Suprapubic skin (tissue), 4 donors: ENCODE measurements at regions not wholly inside any gene's neighbourhood (a gene's known extent, or its start where the extent isn't known, plus 50 kb on each side); places are given as distances from the start of the nearest gene placed in this dataset.
A peak's percentile ranks its signal among the peaks of the same experiment; 100 is the strongest.
"Not testable (repeated sequence)": the region's sequence is repeated elsewhere in the genome, so short reads cannot be mapped to it uniquely, and the experiment has no call there.

Experiments
- DNase-seq, 2 donors: peaks; one replicate each; pipeline ENCODE4 v3.0.0-alpha.2; 2019; ENCODE audit warnings: low spot score in 2 of 2
- H3K27ac ChIP-seq: fragments of 200-600 bp; sonication (generic); one replicate; pipeline ENCODE4 v1.5.1; 2019
- H3K27me3 ChIP-seq: fragments of 200-600 bp; sonication (generic); one replicate; pipeline ENCODE4 v1.5.1; 2019
- H3K36me3 ChIP-seq: fragments of 200-600 bp; sonication (generic); one replicate; pipeline ENCODE4 v1.5.1; 2019
- H3K4me1 ChIP-seq: fragments of 200-600 bp; sonication (generic); one replicate; pipeline ENCODE4 v1.5.1; 2019
- H3K4me3 ChIP-seq: fragments of 200-600 bp; sonication (generic); one replicate; pipeline ENCODE4 v1.5.1; 2019; ENCODE audit warnings: mild to moderate bottlenecking
- H3K9me3 ChIP-seq: fragments of 200-600 bp; sonication (generic); one replicate; pipeline ENCODE4 v1.5.1; 2019
- EP300 ChIP-seq: sonication (generic); formaldehyde crosslinking; IDR thresholded peaks from one replicate; pipeline ENCODE4 v1.6.1; 2017; ENCODE audit warnings: antibody characterized with exemption
- POLR2A ChIP-seq, 2 donors: fragments of 450-650 bp; IDR thresholded peaks; one replicate each; pipeline ENCODE4 v1.6.1; 2017; ENCODE audit warnings: antibody characterized with exemption in 2 of 2, mild to moderate bottlenecking in 2 of 2, moderate library complexity in 2 of 2
- POLR2AphosphoS5 ChIP-seq, 3 donors: sonication (generic); formaldehyde crosslinking; IDR thresholded peaks; one replicate each; pipeline ENCODE4 v1.6.1; 2017; ENCODE audit warnings: antibody characterized with exemption in 3 of 3
- WGBS: methylation state at CpG from one replicate; pipeline ENCODE4 v1.1.5; 2018; 5-methylcytosine and 5-hydroxymethylcytosine counted together
- TF ChIP-seq, protein P1 (sequence below), 2 donors: fragments of 200-600 bp in 1 of 2; fragments of 450-650 bp in 1 of 2; sonication (generic) in 1 of 2; IDR thresholded peaks; one replicate each; pipeline ENCODE4 v1.5.1; 2016 to 2019; ENCODE audit warnings: antibody characterized with exemption in 2 of 2, mild to moderate bottlenecking in 1 of 2, moderate library complexity in 1 of 2

DNA sequence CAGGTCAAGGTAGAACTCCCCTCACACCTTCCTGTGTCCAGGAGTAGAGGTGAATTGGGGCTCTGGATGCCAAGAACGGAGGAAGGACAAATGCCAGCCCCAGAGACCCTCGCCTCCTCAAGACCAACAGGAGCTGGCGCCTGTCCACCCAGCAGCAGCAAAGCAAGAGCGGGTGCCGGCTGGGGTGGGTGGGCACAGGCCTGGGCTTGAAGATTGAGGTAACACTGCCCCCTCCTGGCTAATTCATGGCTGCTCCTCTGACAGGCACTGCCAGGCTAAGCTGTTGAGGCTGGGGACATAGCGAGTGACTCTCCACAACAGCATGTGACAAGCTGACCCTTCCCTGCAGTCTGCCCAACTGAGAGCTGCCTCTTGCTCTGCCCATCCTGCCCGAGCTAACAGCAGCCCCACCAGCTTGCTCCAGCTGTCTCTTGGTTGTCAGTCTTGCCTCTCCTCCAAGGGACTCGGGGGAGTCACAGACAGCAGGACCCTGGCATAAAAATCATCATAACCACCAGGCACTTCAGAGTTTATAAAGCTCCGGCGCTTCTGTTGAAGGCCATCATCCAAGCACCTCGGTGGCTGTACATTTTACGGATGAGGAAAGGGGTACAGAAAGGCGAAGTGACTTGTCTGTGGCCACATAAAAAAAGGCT lies 202.3 kb downstream of the TBC1D2B start:
- H3K27ac ChIP-seq, H3K36me3 ChIP-seq, H3K9me3 ChIP-seq, H3K4me1 ChIP-seq, DNase-seq, H3K27me3 ChIP-seq, H3K4me3 ChIP-seq: not testable (repeated sequence)
- TF ChIP-seq, protein P1, sequence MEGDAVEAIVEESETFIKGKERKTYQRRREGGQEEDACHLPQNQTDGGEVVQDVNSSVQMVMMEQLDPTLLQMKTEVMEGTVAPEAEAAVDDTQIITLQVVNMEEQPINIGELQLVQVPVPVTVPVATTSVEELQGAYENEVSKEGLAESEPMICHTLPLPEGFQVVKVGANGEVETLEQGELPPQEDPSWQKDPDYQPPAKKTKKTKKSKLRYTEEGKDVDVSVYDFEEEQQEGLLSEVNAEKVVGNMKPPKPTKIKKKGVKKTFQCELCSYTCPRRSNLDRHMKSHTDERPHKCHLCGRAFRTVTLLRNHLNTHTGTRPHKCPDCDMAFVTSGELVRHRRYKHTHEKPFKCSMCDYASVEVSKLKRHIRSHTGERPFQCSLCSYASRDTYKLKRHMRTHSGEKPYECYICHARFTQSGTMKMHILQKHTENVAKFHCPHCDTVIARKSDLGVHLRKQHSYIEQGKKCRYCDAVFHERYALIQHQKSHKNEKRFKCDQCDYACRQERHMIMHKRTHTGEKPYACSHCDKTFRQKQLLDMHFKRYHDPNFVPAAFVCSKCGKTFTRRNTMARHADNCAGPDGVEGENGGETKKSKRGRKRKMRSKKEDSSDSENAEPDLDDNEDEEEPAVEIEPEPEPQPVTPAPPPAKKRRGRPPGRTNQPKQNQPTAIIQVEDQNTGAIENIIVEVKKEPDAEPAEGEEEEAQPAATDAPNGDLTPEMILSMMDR (IDR thresholded peaks at IDR 0.05): peak in 1 of 2 donors; percentile 33
- 72% methylated on average over 10 of the region's 13 CpGs for WGBS

DNA sequence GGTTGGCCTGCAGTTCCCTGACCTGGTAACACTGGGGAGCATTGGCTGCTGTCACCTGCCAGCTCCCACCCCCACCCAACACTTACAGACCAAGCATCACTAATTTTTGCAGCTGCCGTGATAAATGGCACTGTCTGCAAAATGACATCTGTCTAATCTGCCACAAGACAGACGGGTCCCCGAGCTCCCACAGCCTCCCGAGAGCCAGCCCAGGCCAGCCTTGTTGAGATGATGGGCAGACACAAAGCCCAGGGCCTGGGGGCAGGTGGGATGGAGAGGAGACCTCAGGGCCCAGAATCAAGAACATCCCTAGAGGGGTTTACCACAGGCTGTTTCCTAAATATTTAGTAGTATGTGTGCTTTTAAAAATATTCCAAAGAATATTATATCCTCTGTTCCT lies 203.4 kb downstream of the TBC1D2B start:
- 90% methylated on average over 4 of the region's 4 CpGs for WGBS
- Histone ChIP-seq H3K9me3 (no peaks in the 10 kb centered on the region), H3K4me1 (peaks cover 10% of the 10 kb centered on the region), H3K36me3 (no peaks in the 10 kb centered on the region), H3K27ac (no peak overlapping the region), H3K4me3 (no peak overlapping the region), H3K27me3 (peaks cover 3% of the 10 kb centered on the region)
- DNase-seq: no peak
- no peak for TF ChIP-seq EP300
- TF ChIP-seq, protein P1 (IDR thresholded peaks at IDR 0.05): no peak
- TF ChIP-seq POLR2AphosphoS5 (IDR thresholded peaks at IDR 0.05): no peak
- TF ChIP-seq POLR2A (IDR thresholded peaks at IDR 0.05): no peak

DNA sequence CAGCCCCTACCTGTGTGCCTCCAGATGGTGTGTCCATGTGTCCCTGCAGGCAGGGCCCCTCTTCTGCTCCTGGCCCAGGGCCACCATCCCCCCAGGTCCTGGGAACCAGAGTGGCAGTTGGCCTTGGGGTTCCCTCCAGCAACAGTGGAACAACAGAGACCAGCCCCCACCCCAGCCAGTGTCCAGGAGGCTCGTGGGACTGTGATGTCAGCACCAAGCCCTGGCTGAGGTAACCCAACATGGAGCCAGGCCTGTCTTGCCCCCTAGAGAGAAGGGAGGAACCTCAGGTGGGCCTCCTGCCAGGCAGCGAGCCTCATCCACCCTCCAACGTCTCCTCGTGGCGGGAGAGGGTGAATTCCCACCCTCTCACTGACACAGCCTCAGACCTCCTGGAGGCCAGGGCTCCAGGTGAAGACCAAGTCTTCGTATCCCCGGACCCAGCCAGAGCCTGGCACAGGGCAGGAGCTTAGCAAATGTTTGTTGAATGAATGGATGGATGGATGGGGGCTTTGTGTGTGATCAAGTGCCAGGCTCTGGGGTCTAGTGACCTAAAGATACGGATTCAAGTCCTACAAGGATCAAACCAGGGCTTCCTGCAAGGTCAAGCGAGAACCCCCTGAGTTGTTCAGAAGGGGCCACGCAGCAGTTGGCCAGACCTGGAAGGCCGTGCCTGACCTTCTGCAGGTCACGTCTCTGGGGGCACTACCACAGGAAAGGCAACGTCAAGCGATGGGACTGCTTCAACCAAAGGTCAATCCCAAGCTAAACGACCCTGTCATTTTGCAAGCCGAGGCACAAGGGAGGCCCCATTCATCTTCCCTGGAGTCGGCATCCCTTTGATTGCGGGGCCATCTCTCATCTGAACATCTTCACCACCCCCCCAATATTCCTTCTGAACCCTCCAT lies 204.7 kb downstream of the TBC1D2B start:
- H3K27me3 ChIP-seq, DNase-seq, H3K36me3 ChIP-seq, H3K27ac ChIP-seq, H3K9me3 ChIP-seq, H3K4me1 ChIP-seq, H3K4me3 ChIP-seq: not testable (repeated sequence)
- 79% methylated on average over 6 of the region's 18 CpGs for WGBS

DNA sequence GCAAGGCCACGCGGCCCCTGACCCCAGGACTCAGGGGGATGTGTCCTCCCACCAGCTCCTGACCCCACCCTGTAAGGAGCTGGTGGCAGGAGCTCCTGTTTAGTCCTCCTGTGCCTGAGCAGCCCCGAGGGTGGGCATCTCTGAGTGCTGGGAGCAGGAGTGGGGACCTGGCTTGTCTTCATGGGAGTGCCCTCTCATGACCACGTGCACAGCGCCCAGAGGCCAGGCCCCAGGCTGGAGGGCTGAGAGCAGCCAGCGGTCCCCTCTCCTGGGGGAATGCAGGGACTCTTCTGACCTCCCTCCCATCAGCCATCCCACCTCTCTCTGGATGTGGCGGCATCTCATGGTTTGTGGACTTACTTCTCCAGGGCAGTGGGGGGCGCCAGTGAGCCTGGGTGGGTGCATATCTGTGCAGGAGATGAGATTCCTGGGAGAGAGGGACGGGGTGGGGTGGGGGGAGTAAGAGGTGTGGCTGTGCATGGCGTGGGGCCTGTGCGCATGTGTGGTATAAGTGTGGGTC lies 205.6 kb downstream of the TBC1D2B start:
- TF ChIP-seq EP300: no peak
- no peak for TF ChIP-seq POLR2A (IDR thresholded peaks at IDR 0.05)
- TF ChIP-seq, protein P1 (IDR thresholded peaks at IDR 0.05): no peak
- no peak for TF ChIP-seq POLR2AphosphoS5 (IDR thresholded peaks at IDR 0.05)
- no peak overlapping the region for H3K4me3 ChIP-seq
- no peaks in the 10 kb centered on the region for H3K9me3 ChIP-seq
- H3K4me1 ChIP-seq: peaks cover 8% of the 10 kb centered on the region
- no peak overlapping the region for H3K27ac ChIP-seq
- whole genome bisulfite sequencing: 91% methylated on average over 7 of the region's 11 CpGs
- DNase-seq: no peak
- H3K36me3 ChIP-seq: no peaks in the 10 kb centered on the region
- peaks cover 3% of the 10 kb centered on the region for H3K27me3 ChIP-seq

DNA sequence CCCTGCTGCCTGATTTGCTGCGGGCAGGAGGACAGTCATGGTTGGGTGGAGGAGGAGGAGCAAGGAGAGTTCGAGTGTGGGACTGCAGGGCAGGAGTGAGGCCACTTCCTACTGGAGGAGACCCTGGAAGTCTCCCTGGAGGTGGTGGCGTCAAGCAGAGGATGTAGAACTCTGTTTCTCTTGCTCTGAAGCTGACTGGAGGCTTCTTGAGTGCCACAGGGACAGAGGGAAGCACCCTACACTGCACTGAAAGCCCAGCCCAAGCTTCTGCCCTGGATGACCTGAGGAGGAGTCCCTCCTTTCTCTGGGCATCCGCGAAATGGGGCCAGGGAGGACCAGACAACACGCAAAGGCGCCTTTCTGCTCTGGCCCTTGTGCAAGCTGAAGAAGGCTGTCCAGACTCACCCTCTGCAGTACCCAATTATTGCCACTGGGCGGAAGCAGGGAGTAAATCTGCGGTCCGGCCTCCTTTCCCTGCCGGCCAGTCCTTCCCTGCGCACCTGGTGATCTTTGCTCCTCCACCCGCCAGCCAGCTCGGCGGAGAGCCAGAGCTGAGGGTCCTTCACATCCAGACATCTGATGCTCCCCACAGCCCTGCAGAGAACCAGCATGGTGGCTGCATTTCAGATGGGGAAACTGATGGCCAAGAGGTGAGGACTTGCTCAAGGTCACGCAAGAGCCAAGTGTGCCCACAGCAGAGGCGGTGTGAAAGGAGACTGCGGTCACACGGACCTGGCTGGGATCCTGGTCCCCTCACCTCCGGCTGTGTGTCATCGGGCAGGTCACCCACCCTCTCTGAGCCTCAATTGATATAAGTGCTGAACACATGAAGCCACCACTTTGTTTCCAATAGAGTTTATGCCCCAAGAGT lies 207.1 kb downstream of the TBC1D2B start:
- TF ChIP-seq EP300: no peak
- TF ChIP-seq, protein P1 (IDR thresholded peaks at IDR 0.05): peak; percentile 55 to 90
- no peaks in the 10 kb centered on the region for H3K36me3 ChIP-seq
- no peak overlapping the region for H3K4me3 ChIP-seq
- peaks cover 3% of the 10 kb centered on the region for H3K27me3 ChIP-seq
- WGBS: 51% methylated on average over 9 of the region's 21 CpGs
- peak in 1 of 2 donors; percentile 66 for DNase-seq
- H3K9me3 ChIP-seq: no peaks in the 10 kb centered on the region
- H3K4me1 ChIP-seq: peaks cover 4% of the 10 kb centered on the region
- no peak overlapping the region for H3K27ac ChIP-seq
